ENCODE measurements at regions not wholly inside any gene's neighbourhood (a gene's known extent, or its start where the extent isn't known, plus 50 kb on each side); places are given as distances from the start of the nearest gene placed in this dataset.

DNA sequence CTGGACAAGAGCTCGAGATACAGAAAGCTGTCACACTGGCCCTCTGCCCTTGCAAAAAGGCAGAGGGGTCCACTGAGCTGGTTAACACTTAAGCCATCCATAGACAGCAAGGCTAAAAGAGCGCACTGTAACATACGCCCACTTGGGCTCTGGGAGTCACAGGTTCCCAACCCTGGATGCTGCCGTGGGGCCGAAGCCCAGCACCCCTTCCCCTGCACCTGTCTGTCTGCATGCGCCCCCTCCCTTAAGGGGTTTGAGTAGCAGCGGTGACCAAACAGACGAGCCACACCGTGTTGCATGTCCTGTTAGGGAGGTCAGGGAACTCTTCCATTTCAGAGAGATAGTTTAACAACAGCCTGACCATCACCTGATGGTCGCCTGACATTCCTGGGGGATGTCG is 138.4 kb upstream of the GALNTL6 start:
- TF ChIP-seq CBX3 (IDR thresholded peaks at IDR 0.05; ENCODE audit: borderline replicate concordance in 1 of 2, low read length in 2 of 2) (no peak), PML (IDR thresholded peaks at IDR 0.05; ENCODE audit: low read length) (no peak), ZBTB17 (CRISPR knock-in tag; IDR thresholded peaks at IDR 0.05) (no peak), CREBBP (IDR thresholded peaks at IDR 0.05; ENCODE audit: low read depth, low read length) (no peak), U2AF1 (optimal IDR thresholded peaks at IDR 0.05; ENCODE audit: low read depth, low read length) (no peak), HMG20B (CRISPR knock-in tag; IDR thresholded peaks at IDR 0.05) (no peak), KDM2B (CRISPR knock-in tag; IDR thresholded peaks at IDR 0.05) (no peak), GABPA (tag; conservative IDR thresholded peaks at IDR 0.05; ENCODE audit: low read depth) (no peak), HDAC6 (IDR thresholded peaks at IDR 0.05; ENCODE audit: low read depth, low read length) (no peak)
- TF ChIP-seq, protein P1, sequence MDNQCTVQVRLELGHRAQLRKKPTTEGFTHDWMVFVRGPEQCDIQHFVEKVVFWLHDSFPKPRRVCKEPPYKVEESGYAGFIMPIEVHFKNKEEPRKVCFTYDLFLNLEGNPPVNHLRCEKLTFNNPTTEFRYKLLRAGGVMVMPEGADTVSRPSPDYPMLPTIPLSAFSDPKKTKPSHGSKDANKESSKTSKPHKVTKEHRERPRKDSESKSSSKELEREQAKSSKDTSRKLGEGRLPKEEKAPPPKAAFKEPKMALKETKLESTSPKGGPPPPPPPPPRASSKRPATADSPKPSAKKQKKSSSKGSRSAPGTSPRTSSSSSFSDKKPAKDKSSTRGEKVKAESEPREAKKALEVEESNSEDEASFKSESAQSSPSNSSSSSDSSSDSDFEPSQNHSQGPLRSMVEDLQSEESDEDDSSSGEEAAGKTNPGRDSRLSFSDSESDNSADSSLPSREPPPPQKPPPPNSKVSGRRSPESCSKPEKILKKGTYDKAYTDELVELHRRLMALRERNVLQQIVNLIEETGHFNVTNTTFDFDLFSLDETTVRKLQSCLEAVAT (IDR thresholded peaks at IDR 0.05) = no peak

Measured in K562 (cell line).